Epithelial cell of proximal tubule (primary cell): ENCODE measurements at regions not wholly inside any gene's neighbourhood (a gene's known extent, or its start where the extent isn't known, plus 50 kb on each side); places are given as distances from the start of the nearest gene placed in this dataset.
A peak's percentile ranks its signal among the peaks of the same experiment; 100 is the strongest.
"Not testable (repeated sequence)": the region's sequence is repeated elsewhere in the genome, so short reads cannot be mapped to it uniquely, and the experiment has no call there.

Experiments used
- DNase-seq: peaks from one replicate; pipeline ENCODE4 v3.0.0-alpha.2; 2011; ENCODE audit warnings: low read depth
- H3K4me3 ChIP-seq: 2 replicates; pipeline ENCODE4 v1.5.1; 2011; ENCODE audit warnings: low read depth, mild to moderate bottlenecking, low read length
- CTCF ChIP-seq: conservative IDR thresholded peaks from 2 replicates; pipeline ENCODE4 v1.5.1; 2012; ENCODE audit warnings: low read depth, mild to moderate bottlenecking, low read length

DNA sequence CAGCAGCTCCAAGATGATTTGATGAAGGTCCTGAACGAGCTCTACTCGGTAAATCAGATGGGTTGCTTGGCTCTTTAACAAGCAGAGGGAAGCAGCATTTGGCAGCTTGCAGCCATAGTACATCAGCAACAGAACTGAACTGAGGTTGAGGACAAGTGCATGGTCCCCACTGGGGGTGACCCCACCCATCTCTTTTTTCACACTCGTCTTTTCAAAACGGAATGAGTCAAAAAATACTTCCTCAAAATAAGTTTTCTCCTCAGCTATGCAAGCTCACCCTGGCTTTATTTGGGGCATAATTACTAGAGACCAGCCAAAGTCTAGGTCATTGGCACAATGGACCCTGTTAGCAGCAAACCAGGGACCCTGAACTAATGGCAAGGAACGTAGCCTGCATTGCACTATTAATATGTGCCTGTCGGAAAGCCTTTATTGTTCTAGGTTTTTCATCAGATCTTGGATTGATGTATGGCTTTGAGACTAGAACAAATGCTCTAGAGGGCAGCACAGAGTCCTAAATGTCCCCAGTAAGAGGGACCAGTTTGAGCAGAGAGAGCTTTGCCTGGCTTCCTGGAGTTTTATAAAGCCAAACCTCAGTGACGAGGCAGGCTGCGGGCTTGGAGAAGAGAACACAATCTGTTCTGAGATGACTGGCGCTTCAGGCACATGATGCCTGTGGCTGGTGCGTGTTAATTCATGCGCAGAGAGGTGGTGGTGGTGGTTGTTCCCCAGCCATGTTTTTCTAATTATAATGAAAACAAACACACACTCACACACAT, 86.1 kb upstream of the IKBKE start:
- peak; percentile 45 for TF ChIP-seq CTCF
- DNase-seq: peak; percentile 3

GRCh38 chr1:206384891-206385290, 85.4 kb upstream of the IKBKE start:
- not testable (repeated sequence) for DNase-seq, H3K4me3 ChIP-seq

More for the DNA sequence above, 86.1 kb upstream of the IKBKE start:
- H3K4me3 ChIP-seq: not testable (repeated sequence)

- not testable (repeated sequence) for H3K4me3 ChIP-seq, DNase-seq
Measured at GRCh38 chr1:206387631-206388030, 82.6 kb upstream of the IKBKE start.

GRCh38 chr1:206391903-206392302, 78.4 kb upstream of the IKBKE start:
- DNase-seq, H3K4me3 ChIP-seq: not testable (repeated sequence)

- not testable (repeated sequence) for DNase-seq, H3K4me3 ChIP-seq
Measured at GRCh38 chr1:206397501-206397900, 72.8 kb upstream of the IKBKE start.

GRCh38 chr1:206398261-206398660, 72.0 kb upstream of the IKBKE start:
- not testable (repeated sequence) for H3K4me3 ChIP-seq, DNase-seq

GRCh38 chr1:206403612-206404307, 66.5 kb upstream of the IKBKE start:
- DNase-seq, H3K4me3 ChIP-seq: not testable (repeated sequence)

DNA sequence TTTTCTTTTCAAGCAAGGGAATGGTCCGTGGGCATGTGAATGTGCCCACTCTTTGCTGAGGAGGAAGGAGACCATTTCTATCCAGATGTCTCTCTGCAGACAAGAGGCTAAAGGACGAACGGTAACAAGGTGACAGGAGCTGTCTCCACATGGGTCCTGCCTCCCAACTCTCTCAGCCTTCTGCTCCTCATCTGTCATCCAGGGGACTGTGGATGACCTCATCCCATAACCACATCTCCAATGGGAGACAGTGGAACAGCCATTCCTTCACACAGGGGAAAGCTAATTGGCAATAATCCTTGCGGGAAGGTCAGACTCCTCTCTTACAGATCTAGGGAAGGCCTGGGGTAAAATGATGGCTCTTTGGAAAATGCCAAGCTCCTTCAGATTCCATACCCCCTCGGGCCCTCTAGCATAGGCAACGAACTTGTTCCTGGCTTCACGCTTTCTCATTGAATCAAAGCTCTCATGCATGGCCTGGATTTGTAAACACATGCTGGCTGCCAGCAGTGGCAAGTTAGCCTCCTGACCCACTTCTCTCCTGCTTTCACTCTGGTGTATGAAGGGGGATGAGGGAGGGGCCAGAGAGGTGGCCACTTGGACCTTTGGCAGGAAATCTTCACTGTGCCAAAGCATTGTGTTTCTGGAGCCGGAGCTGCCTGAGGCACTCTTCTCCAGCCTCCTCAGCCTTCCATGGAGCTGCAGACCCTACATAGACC, 65.8 kb upstream of the IKBKE start:
- H3K4me3 ChIP-seq, DNase-seq: not testable (repeated sequence)

GRCh38 chr1:206405282-206405681, 65.0 kb upstream of the IKBKE start:
- not testable (repeated sequence) for H3K4me3 ChIP-seq, DNase-seq

GRCh38 chr1:206408371-206409288, 61.6 kb upstream of the IKBKE start:
- DNase-seq, H3K4me3 ChIP-seq: not testable (repeated sequence)

- no peak overlapping the region for H3K4me3 ChIP-seq
- no peak for TF ChIP-seq CTCF
- DNase-seq: no peak
Measured at GRCh38 chr1:206411321-206411720, 59.0 kb upstream of the IKBKE start.
